IPS-NIHi11 (cell line): ENCODE measurements at regions not wholly inside any gene's neighbourhood (a gene's known extent, or its start where the extent isn't known, plus 50 kb on each side); places are given as distances from the start of the nearest gene placed in this dataset.

Experiments
- DNase-seq: peaks from one replicate; pipeline ENCODE4 v3.0.0; 2012; ENCODE audit warnings: mixed read lengths, low spot score

- DNase-seq: no peak
Measured at GRCh38 chr4:125951261-125951887, 636.6 kb downstream of the FAT4 start.

- DNase-seq: no peak
Measured at GRCh38 chr4:125952631-125953030, 637.9 kb downstream of the FAT4 start.

DNA sequence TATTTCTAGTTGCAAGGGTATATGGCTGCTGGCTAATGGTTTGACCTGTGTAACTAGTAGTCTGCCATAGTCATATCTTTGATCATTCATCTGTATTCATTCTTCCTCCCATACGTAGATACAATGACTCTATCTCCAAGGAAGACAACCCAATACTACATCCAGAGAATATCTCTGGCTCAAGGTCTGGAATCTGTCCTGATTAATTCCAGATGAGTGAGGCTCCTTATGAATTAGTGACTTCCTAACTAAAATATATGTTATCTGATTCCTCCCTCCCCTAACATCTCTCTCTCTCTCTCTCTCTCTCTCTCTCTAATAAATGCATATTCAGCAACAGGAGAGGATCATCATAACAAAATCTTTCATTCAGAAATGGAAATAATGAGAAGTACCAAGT, 641.5 kb downstream of the FAT4 start:
- no peak for DNase-seq

GRCh38 chr4:125958519-125958918, 643.8 kb downstream of the FAT4 start:
- no peak for DNase-seq

GRCh38 chr4:125961626-125962025, 646.9 kb downstream of the FAT4 start:
- no peak for DNase-seq

DNA sequence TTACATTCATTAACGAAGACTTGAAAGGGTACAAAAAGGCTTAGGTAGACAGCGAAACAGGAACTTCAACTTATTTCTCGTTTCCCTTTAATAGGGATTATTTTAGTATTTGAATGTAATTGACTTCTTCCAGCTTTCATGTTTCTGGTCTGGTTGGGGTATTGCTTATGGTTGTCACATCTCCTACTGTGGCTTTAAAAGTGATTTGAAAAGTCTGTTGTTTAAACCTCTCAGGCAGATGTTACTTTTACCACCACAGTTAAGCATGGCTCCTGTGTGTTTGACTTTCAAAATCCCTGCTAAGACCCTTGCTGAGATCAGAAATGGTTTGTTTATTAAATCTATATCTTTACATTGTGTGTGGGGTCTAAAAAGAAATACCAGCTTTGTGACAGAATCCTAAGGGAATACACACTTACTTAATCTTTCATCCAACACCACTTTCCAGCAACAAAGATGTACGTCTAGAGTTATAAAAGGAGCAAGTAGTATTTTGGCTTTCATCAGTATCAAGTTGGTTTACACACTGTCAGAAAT, 661.2 kb downstream of the FAT4 start:
- no peak for DNase-seq

DNA sequence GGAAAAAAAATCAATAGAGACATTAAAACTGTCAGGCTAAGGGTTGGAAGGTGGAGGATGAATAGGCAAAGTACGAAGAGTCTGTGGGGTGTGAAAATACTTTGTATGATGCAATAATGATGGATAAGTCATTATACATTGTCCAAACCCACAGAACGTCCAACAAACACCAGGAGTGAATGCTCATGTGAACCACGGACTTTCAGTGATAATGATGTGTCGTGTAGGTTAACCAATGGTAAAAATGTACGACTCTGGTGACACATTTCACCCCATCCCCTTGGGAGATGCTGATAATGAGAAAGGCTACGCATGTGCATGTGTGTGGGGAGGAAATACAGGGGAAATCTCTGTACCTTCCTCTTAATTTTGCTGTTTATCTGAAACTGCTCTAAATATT, 665.2 kb downstream of the FAT4 start:
- no peak for DNase-seq

DNA sequence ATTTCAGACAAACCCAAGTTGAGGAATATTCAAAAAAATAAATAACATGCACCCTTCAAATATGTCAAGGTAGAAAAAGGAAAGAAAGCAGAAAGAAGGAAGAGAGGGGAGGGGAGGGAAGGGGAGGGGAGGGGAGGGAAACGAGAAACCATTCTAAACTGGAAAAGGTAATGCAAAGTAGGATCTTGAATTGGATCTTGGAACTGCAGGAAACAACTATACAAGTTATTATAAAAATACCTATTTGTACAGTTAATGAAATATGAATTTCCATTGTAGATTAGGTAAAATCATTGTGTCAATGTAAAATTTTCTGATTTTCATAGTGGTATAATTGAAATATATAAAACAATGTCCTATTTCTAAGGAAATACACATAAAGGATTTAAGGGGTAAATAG, 668.4 kb downstream of the FAT4 start:
- DNase-seq: no peak

DNA sequence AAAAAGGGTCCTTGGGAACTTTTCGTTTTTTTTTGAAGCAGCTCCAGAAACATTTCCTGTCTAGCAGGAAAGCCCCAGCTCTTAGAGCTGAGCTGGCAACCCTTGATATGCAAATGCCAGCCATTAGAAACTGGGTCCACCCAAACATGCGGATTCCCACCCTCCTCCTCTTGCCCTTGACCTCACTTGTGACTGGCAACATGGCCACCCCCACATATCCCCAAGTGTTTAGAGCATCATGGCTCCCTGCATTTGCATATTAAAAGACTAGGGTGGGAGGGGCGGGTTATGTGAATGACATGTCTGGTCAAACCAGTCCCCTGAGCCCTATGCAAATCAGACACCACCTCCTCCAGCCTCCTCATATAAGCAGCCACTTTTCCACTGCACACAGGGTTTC, 671.1 kb downstream of the FAT4 start:
- DNase-seq: peak; percentile 40

GRCh38 chr4:125986307-125986706, 671.6 kb downstream of the FAT4 start:
- no peak for DNase-seq

DNA sequence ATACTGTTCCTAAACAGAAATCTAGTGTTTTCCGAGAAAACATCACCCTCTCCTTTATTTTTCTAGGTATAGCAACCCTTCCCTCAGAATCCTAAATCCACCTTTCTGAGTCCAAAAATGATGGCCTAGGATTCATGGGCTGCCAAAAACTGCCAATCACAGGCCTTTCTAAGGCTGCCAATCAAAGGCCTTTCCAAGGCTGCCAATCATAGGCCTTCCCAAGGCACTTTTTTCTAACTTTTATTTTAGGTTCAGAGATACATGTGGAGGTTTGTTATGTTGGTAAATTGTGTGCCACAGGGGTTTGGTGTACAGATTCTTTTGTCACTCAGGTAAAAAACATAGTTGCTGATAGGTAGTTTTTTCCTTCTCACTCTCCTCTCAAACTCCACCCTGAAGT, 673.7 kb downstream of the FAT4 start:
- no peak for DNase-seq

DNA sequence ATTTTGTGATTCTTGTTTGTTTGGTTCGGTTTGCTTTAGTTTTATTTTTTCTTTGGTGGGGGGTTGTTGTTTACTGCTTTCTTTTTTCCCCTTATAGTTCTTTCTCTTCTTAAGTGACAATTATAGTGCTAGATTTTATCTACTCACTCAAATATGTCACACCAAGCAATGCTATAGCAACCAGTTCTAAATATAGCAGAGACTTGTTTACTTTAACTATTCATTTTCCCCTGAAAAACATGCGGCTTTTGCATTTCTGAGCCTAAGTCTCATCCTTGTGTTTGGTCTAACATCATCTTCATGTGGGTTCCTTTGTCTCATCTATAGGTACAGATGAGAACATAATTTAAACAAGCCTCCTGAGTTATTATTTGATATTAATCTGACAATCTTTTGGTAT, 676.6 kb downstream of the FAT4 start:
- no peak for DNase-seq

GRCh38 chr4:125992891-125993290, 678.1 kb downstream of the FAT4 start:
- no peak for DNase-seq

- no peak for DNase-seq
Measured at GRCh38 chr4:125994024-125994423, 679.3 kb downstream of the FAT4 start.

DNA sequence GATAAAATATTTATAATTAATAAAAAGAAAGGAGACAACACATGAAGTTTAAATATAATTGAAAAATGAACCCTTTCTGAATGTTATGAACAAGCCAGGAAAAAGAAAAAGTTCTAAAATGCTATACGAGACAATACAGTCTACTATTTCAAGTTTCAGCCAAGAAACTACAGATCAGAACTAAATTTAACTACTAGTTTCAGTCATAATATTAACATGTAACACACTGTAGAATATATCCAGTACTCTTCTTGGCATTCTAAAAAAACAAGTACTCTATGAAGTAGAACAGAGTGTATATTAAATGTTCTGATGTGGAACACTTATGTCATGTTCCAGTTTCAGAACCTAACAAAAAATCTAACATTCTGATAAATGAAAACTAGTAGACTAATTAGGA, 679.7 kb downstream of the FAT4 start:
- no peak for DNase-seq

GRCh38 chr4:126004941-126005340, 690.2 kb downstream of the FAT4 start:
- DNase-seq: no peak

DNA sequence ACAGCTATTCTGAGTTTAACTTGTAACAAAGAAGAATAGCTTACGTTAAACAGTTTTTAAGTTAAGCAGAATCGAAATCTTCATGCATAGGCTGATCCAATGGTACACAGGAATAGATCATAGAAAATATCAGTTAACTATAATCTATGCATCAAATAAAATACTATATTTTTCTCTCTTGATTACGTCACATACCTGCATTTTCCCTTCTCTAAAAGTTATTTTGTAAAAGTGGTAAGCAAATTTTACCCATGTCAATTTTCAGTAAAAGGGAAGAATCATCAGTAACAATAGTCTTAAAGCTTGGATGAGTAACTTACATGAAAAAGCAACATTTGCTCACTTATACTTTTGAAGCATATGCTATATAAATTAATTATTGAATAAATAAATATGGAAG, 692.4 kb downstream of the FAT4 start:
- no peak for DNase-seq

DNA sequence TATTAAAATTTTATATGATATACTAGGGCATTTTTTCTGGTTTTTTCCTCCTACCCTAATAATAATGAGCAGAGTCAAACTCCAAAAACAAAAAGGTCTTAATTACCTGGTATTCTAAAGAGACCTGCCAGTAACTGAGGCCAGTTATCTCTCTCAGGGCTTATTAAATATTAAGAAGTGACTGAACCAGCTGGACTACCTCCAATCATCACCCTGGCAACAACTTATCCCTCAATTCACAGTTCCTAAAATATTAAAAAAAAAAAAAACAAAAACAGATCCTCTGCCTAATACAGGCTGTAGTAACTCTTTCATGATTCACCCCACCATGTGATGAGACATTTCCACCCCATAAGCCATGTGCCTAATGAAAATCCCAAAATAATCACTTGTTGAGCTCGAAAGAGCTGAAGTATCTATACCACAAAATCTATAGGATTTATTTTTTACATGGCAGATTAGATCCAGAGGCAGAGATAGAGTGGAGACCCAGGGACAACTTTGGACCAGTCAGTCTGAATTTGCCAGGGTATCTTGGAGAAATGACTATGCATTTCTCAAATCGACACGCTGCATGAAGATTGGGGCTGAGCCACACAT, 698.0 kb downstream of the FAT4 start:
- no peak for DNase-seq

DNA sequence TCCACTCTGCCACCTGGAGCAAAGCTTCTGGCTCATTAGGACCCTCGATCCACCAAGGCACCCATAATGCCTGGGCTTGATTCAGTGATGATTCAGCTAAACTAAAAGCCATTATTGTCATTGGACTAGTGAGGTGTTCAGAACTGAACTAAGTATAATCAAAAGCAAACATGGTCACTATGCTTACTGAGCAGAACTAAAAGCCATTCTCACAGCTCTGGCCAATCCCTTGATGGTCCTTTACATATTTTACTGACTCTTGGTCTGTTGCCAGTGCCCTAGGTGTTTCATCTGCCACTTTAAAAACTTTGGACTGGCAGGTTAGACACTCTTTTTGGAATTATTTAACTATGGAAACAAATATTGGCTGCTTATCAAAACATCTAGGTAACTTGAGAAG, 703.5 kb downstream of the FAT4 start:
- DNase-seq: no peak

DNA sequence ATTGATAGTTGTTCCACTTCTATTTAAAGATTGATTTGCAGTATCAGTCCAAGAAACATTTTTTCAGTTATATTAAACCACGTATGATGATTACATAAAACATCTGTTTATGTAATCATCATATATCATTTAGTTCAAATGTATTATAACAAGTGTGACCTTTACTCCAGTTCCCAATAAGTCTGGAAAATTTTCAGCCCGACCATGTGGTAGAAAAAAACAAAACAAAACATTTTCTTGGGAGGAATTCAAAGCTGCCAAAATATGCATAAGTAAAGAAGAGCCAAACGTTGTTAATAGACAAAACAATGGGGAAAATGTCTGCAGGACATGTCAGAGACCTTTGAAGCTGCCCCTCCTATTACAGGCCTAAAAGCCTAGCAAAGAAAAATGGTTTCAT, 709.1 kb downstream of the FAT4 start:
- DNase-seq: no peak

GRCh38 chr4:126027601-126028000, 712.8 kb downstream of the FAT4 start:
- no peak for DNase-seq

DNA sequence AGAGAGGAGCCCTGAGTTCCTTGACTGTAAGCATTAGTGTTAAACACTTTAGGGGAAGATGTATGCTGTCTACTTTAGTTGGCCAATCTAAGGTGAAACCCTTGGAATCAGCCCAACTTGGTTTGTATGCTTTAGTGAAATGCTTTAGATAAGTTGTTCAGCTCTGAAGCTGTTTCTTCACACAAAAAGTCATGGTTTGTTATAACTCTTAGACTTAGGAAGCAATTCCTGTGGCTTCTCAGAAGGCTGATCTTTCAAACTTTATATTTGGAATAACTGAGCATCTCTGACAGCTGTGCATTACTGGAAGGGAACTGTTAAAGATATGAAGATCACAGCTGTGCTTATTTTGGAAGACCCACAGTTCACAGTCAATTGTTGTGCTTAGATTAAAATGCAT, 714.1 kb downstream of the FAT4 start:
- DNase-seq: no peak

DNA sequence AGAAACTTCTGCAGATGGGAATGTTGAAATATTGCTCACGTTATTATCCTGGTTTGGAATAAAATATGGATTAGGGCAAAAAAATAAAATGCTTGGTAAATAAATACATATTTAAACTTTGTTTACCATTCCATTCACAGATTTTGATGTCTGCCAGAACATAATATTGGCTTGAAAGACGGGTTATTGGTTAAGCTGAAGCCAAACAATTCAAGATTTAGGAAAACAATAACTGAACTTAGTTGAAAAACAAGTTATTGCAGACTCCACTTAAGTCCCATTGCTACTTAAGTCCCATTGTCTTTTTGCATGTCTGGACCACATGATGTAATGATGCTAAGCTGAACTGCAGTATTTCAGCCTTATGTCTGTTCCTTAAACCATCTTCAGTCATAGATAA, 722.5 kb downstream of the FAT4 start:
- DNase-seq: no peak

GRCh38 chr4:126038502-126039144, 723.9 kb downstream of the FAT4 start:
- no peak for DNase-seq
